Ovary (tissue), 7 donors: ENCODE measurements at regions not wholly inside any gene's neighbourhood (a gene's known extent, or its start where the extent isn't known, plus 50 kb on each side); places are given as distances from the start of the nearest gene placed in this dataset.

Source experiments
- DNase-seq, 5 donors: peaks; one replicate each; pipeline ENCODE4 v3.0.0-alpha.2; 2019 to 2020
- H3K27ac ChIP-seq, 2 donors: fragments of 200-600 bp; one replicate each; pipeline versions ENCODE4 v1.5.1 to v1.8.0; 2019 to 2022
- H3K27me3 ChIP-seq: fragments of 200-600 bp; one replicate; pipeline ENCODE4 v1.8.0; 2022
- H3K36me3 ChIP-seq: fragments of 200-600 bp; sonication (generic); one replicate; pipeline ENCODE4 v1.5.1; 2019
- H3K4me1 ChIP-seq: one replicate; pipeline ENCODE4 v1.8.1; 2013; ENCODE audit warnings: mild to moderate bottlenecking, moderate library complexity; ENCODE audit not compliant: insufficient read depth
- H3K4me3 ChIP-seq: fragments of 200-600 bp; sonication (generic); one replicate; pipeline ENCODE4 v1.5.1; 2017
- H3K9me3 ChIP-seq, 2 donors: fragments of 200-600 bp in 1 of 2; sonication (generic) in 1 of 2; one replicate each; pipeline versions ENCODE4 v1.5.1 to v1.8.1; 2013 to 2019; ENCODE audit warnings: mild to moderate bottlenecking in 1 of 2, moderate library complexity in 1 of 2
- EP300 ChIP-seq: sonication (generic); formaldehyde crosslinking; IDR thresholded peaks from one replicate; pipeline ENCODE4 v1.6.1; 2017; ENCODE audit warnings: antibody characterized with exemption
- POLR2A ChIP-seq: fragments of 450-650 bp; IDR thresholded peaks from one replicate; pipeline ENCODE4 v1.6.1; 2017; ENCODE audit warnings: antibody characterized with exemption, mild to moderate bottlenecking, moderate library complexity
- WGBS, 3 donors: extraction: QIAGEN DNeasy Blood & Tissue Kit in 1 of 3; methylation state at CpG; one replicate each; pipeline versions ENCODE4 v1.1.5 to v1.1.7; 2013 to 2017; 5-methylcytosine and 5-hydroxymethylcytosine counted together
- intact Hi-C, 4 donors: fragments of 100-400 bp; cut with DNase I; formaldehyde crosslinking; loops; one replicate each; pipeline versions ENCODE4 v1.11.0 to v1.15.1; 2022 to 2023
- TF ChIP-seq, protein P1 (sequence below), 3 donors: fragments of 450-650 bp in 2 of 3; fragments of 200-600 bp in 1 of 3; IDR thresholded peaks; one replicate each; pipeline versions ENCODE4 v1.5.1 to v1.8.0; 2016 to 2022; ENCODE audit warnings: antibody characterized with exemption in 3 of 3, mild to moderate bottlenecking in 1 of 3
- donor health status: DM: no; HTN: no; CAD: no; lungs with moderate emphysema.
- donor health status: DM: no; HTN: no; CAD: no.
- donor health status: Bipolar disorder and iron deficiency.
- donor health status: DM: no; HTN: no; CAD: no.
- donor health status: DM: yes; HTN: yes; CAD: no.

GRCh38 chr3:118734664-118735063 is 300.0 kb downstream of the IGSF11 start:
- Histone ChIP-seq H3K4me1 (no peaks in the 10 kb centered on the region), H3K36me3 (no peaks in the 10 kb centered on the region), H3K4me3 (no peak overlapping the region), H3K27ac (no peak overlapping the region), H3K27me3 (no peaks in the 10 kb centered on the region), H3K9me3 (no peaks in the 10 kb centered on the region)
- 73 to 77% (median 76%) methylated on average over 2 of the region's 2 CpGs for WGBS, 3 donors
- intact Hi-C loops = no loop called here
- no peak for DNase-seq
- TF ChIP-seq, protein P1, sequence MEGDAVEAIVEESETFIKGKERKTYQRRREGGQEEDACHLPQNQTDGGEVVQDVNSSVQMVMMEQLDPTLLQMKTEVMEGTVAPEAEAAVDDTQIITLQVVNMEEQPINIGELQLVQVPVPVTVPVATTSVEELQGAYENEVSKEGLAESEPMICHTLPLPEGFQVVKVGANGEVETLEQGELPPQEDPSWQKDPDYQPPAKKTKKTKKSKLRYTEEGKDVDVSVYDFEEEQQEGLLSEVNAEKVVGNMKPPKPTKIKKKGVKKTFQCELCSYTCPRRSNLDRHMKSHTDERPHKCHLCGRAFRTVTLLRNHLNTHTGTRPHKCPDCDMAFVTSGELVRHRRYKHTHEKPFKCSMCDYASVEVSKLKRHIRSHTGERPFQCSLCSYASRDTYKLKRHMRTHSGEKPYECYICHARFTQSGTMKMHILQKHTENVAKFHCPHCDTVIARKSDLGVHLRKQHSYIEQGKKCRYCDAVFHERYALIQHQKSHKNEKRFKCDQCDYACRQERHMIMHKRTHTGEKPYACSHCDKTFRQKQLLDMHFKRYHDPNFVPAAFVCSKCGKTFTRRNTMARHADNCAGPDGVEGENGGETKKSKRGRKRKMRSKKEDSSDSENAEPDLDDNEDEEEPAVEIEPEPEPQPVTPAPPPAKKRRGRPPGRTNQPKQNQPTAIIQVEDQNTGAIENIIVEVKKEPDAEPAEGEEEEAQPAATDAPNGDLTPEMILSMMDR (IDR thresholded peaks at IDR 0.05) = no peak
- TF ChIP-seq POLR2A (no peak), EP300 (no peak)

DNA sequence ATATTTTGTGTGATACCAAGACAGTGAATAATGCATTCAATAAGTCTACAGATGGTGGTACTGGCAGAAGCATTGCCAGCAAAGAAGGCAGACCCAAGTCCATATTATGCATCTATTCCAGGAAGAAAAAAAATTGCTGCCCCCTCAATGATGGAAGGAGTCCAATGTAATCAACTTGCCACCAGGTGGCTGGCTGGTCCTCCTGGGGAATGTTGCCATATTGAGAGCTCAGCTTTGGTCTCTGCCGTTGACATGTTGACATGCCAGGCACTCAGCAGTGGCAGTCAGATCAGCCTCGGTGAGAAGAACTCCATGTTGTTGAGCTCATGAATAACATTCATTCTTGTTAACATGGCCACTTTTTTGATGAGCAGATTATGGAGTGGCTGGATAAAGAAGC is 298.5 kb downstream of the IGSF11 start:
- H3K27ac ChIP-seq = no peak overlapping the region
- H3K27me3 ChIP-seq = no peaks in the 10 kb centered on the region
- no peaks in the 10 kb centered on the region for H3K9me3 ChIP-seq
- no peak for DNase-seq
- no peak overlapping the region for H3K4me3 ChIP-seq
- no peaks in the 10 kb centered on the region for H3K36me3 ChIP-seq
- TF ChIP-seq POLR2A (no peak), EP300 (no peak)
- TF ChIP-seq, protein P1 (IDR thresholded peaks at IDR 0.05) = no peak
- no peaks in the 10 kb centered on the region for H3K4me1 ChIP-seq
- intact Hi-C loops = no loop called here
- WGBS, 3 donors = 91 to 97% (median 92%) methylated on average over 2 of the region's 2 CpGs

DNA sequence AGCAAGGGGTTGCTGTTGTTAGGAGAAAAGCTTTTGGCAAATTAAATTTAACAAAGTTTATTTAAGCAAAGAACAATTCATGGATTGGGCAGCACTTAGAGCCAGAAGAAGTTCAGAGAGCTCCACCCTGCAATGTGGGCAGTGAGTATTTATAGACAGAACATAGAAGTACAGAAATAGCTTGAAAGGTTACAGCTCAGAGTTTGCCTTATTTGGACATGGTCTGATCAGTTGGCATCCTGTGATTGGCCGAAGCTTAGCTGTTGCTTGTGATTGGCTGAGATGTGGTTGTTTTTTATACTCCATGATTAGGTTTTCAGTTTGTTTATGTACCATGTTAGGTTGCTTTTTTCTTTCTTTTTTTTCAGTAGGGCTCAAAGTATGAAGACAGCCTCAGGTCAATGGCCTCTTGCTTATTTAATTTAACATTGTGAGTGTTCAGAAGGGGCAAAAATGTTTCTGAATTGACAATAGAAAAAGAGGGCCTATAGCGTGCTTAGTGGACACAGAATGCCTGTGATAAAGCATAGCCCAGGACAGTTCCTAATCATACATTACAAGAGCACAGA is 293.8 kb downstream of the IGSF11 start:
- no peak overlapping the region for H3K27ac ChIP-seq
- no peaks in the 10 kb centered on the region for H3K4me1 ChIP-seq
- WGBS, 3 donors = 90 to 93% (median 91%) methylated on average over 2 of the region's 2 CpGs
- no peak overlapping the region for H3K4me3 ChIP-seq
- TF ChIP-seq POLR2A = no peak
- H3K27me3 ChIP-seq = no peaks in the 10 kb centered on the region
- H3K9me3 ChIP-seq = no peaks in the 10 kb centered on the region
- intact Hi-C loops = no loop called here
- H3K36me3 ChIP-seq = no peaks in the 10 kb centered on the region
- no peak for DNase-seq

DNA sequence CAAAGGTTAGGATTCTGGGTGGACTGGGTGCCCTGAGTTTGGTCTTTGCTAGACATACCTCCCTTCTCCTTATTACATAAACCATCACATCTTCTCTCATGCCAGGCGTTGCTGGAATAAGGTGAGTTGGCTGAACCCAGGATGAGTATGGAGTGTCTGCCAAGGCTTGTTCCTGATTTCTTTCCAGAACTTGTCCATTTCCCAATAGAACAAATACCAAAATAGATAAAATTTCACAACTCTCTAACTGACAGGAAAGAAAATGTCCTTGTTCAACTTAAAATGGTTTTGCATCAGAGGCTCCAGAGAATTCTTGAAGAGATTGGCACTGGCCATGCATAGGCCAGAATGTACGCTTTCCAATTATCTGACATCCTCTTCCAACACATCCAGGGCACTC is 291.9 kb downstream of the IGSF11 start:
- no peak for DNase-seq
- Histone ChIP-seq H3K9me3 (no peaks in the 10 kb centered on the region), H3K36me3 (no peaks in the 10 kb centered on the region), H3K4me1 (no peaks in the 10 kb centered on the region), H3K27me3 (no peaks in the 10 kb centered on the region), H3K27ac (no peak overlapping the region), H3K4me3 (no peak overlapping the region)
- no peak for TF ChIP-seq POLR2A
- intact Hi-C loops = no loop called here
- 78 to 80% (median 79%) methylated on average over 2 of the region's 2 CpGs for WGBS, 3 donors

DNA sequence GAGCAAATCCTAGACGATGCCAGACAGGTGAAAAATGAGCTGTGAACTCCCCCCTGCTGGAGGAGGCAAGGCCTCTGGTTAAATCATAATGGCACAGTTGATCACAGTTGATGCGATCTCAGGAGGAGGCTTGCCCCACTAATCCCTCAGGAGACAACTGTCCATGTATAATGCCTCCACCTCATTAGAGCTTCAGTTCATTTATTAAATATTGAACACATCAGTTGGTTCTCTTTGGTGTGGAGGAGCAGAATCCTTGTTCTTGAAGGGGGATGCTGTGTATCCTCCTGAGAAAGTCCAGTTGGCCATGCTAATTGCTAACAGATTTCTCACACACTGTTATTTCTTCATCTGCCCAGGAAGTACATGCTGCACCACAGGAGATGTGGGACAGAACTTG is 290.5 kb downstream of the IGSF11 start:
- no peak for DNase-seq
- no peak overlapping the region for H3K4me3 ChIP-seq
- H3K27ac ChIP-seq = no peak overlapping the region
- H3K4me1 ChIP-seq = no peaks in the 10 kb centered on the region
- H3K36me3 ChIP-seq = no peaks in the 10 kb centered on the region
- TF ChIP-seq POLR2A (no peak), EP300 (no peak)
- TF ChIP-seq, protein P1 (IDR thresholded peaks at IDR 0.05) = no peak
- intact Hi-C loops = no loop called here
- 66 to 82% (median 71%) methylated on average over 2 of the region's 2 CpGs for WGBS, 3 donors
- H3K9me3 ChIP-seq = no peaks in the 10 kb centered on the region
- no peaks in the 10 kb centered on the region for H3K27me3 ChIP-seq
